Upper lobe of left lung (tissue), 6 donors: ENCODE measurements at regions not wholly inside any gene's neighbourhood (a gene's known extent, or its start where the extent isn't known, plus 50 kb on each side); places are given as distances from the start of the nearest gene placed in this dataset.

Source experiments
- ATAC-seq, 2 donors: fragments of 200-7000 bp; cut with Tn5 transposase; one replicate each; pipeline ENCODE4 v1.9.1; 2022; ENCODE audit warnings: mild to moderate bottlenecking in 2 of 2, moderate library complexity in 2 of 2; ENCODE audit not compliant: low FRiP score in 2 of 2
- DNase-seq, 2 donors: peaks; one replicate each; pipeline ENCODE4 v3.0.0-alpha.2; 2019 to 2020
- H3K27ac ChIP-seq, 4 donors: fragments of 200-600 bp; sonication (generic); one replicate each; pipeline ENCODE4 v1.5.1; 2016 to 2019
- H3K27me3 ChIP-seq, 4 donors: fragments of 200-600 bp; sonication (generic); one replicate each; pipeline ENCODE4 v1.5.1; 2017 to 2019
- H3K36me3 ChIP-seq, 4 donors: fragments of 200-600 bp; sonication (generic); one replicate each; pipeline ENCODE4 v1.5.1; 2016 to 2019
- H3K4me1 ChIP-seq, 4 donors: fragments of 200-600 bp; sonication (generic); one replicate each; pipeline ENCODE4 v1.5.1; 2018 to 2019
- H3K4me3 ChIP-seq, 4 donors: fragments of 200-600 bp; sonication (generic); one replicate each; pipeline ENCODE4 v1.5.1; 2017 to 2019; ENCODE audit warnings: mild to moderate bottlenecking in 2 of 4, moderate library complexity in 1 of 4
- H3K9me3 ChIP-seq, 4 donors: fragments of 200-600 bp; sonication (generic); one replicate each; pipeline ENCODE4 v1.5.1; 2018 to 2019
- EP300 ChIP-seq, 4 donors: sonication (generic); formaldehyde crosslinking; IDR thresholded peaks; one replicate each; pipeline ENCODE4 v1.5.1; 2017; ENCODE audit warnings: antibody characterized with exemption in 4 of 4, control low read depth in 2 of 4
- POLR2A ChIP-seq, 4 donors: fragments of 450-650 bp; IDR thresholded peaks; one replicate each; pipeline ENCODE4 v1.5.1; 2016 to 2017; ENCODE audit warnings: antibody characterized with exemption in 4 of 4, mild to moderate bottlenecking in 2 of 4
- POLR2AphosphoS5 ChIP-seq, 2 donors: sonication (generic); formaldehyde crosslinking; IDR thresholded peaks; one replicate each; pipeline ENCODE4 v1.5.1; 2017; ENCODE audit warnings: antibody characterized with exemption in 2 of 2
- WGBS, 2 donors: methylation state at CpG; one replicate each; pipeline ENCODE4 v1.1.5; 2017 to 2018; 5-methylcytosine and 5-hydroxymethylcytosine counted together
- TF ChIP-seq, protein P1 (sequence below), 6 experiments: fragments of 450-650 bp in 4 of 6; fragments of 200-600 bp in 2 of 6; sonication (generic) in 2 of 6; IDR thresholded peaks; one replicate each; pipeline ENCODE4 v1.5.1; 2016 to 2019; ENCODE audit warnings: antibody characterized with exemption in 6 of 6
- donor health status: DM: no; HTN: no; CAD: no; lungs with moderate emphysema.
- donor health status: DM: no; HTN: yes; CAD: no; lungs with severe emphysema.

- WGBS, 2 donors: 59 to 62% methylated on average over 4 of the region's 4 CpGs
- no peak for DNase-seq
- no peaks in the 10 kb centered on the region for H3K27me3 ChIP-seq
- no peaks in the 10 kb centered on the region for H3K9me3 ChIP-seq
- H3K4me3 ChIP-seq: no peak overlapping the region
- no peak overlapping the region for H3K27ac ChIP-seq
- no peak for TF ChIP-seq POLR2AphosphoS5 (IDR thresholded peaks at IDR 0.05)
- TF ChIP-seq EP300 (IDR thresholded peaks at IDR 0.05): no peak
- no peak for TF ChIP-seq POLR2A (IDR thresholded peaks at IDR 0.05)
- TF ChIP-seq, protein P1, sequence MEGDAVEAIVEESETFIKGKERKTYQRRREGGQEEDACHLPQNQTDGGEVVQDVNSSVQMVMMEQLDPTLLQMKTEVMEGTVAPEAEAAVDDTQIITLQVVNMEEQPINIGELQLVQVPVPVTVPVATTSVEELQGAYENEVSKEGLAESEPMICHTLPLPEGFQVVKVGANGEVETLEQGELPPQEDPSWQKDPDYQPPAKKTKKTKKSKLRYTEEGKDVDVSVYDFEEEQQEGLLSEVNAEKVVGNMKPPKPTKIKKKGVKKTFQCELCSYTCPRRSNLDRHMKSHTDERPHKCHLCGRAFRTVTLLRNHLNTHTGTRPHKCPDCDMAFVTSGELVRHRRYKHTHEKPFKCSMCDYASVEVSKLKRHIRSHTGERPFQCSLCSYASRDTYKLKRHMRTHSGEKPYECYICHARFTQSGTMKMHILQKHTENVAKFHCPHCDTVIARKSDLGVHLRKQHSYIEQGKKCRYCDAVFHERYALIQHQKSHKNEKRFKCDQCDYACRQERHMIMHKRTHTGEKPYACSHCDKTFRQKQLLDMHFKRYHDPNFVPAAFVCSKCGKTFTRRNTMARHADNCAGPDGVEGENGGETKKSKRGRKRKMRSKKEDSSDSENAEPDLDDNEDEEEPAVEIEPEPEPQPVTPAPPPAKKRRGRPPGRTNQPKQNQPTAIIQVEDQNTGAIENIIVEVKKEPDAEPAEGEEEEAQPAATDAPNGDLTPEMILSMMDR (IDR thresholded peaks at IDR 0.05): no peak
- ATAC-seq: peak in 1 of 2 donors; percentile 72
- H3K4me1 ChIP-seq: no peaks in the 10 kb centered on the region
- no peaks in the 10 kb centered on the region for H3K36me3 ChIP-seq
Observed at GRCh38 chr3:182632077-182632393, 161.3 kb upstream of the ATP11B start.

DNA sequence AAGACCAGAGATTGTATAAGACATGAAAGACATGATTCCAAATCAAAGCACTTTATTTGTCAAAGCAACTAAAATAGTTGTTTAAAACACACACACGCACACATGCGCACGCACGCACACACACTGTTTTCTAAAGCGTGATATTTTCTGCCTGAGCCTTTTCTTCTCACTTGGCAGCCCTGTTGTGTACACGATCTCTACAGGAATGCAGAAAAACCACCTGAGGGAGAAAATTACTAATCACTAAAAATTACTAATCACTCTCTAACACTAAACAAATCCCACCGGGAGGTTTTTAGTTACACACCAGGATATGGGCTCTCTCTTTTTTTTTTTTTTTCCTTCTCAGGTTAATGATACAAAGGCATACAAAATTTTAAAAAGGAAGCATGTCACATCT is 160.1 kb upstream of the ATP11B start:
- no peak overlapping the region for H3K4me3 ChIP-seq
- H3K4me1 ChIP-seq: no peaks in the 10 kb centered on the region
- DNase-seq (no peak), ATAC-seq (no peak)
- no peaks in the 10 kb centered on the region for H3K9me3 ChIP-seq
- 83 to 84% methylated on average over 7 of the region's 7 CpGs for WGBS, 2 donors
- H3K36me3 ChIP-seq: no peaks in the 10 kb centered on the region
- H3K27me3 ChIP-seq: no peaks in the 10 kb centered on the region
- H3K27ac ChIP-seq: no peak overlapping the region
- TF ChIP-seq POLR2AphosphoS5 (IDR thresholded peaks at IDR 0.05) (no peak), POLR2A (IDR thresholded peaks at IDR 0.05) (no peak), EP300 (IDR thresholded peaks at IDR 0.05) (no peak)
- TF ChIP-seq, protein P1 (IDR thresholded peaks at IDR 0.05): no peak

- no peak for ATAC-seq
- 74 to 77% methylated on average over 1 of the region's 1 CpG for WGBS, 2 donors
Observed at GRCh38 chr3:182636646-182637045, 156.7 kb upstream of the ATP11B start.

DNA sequence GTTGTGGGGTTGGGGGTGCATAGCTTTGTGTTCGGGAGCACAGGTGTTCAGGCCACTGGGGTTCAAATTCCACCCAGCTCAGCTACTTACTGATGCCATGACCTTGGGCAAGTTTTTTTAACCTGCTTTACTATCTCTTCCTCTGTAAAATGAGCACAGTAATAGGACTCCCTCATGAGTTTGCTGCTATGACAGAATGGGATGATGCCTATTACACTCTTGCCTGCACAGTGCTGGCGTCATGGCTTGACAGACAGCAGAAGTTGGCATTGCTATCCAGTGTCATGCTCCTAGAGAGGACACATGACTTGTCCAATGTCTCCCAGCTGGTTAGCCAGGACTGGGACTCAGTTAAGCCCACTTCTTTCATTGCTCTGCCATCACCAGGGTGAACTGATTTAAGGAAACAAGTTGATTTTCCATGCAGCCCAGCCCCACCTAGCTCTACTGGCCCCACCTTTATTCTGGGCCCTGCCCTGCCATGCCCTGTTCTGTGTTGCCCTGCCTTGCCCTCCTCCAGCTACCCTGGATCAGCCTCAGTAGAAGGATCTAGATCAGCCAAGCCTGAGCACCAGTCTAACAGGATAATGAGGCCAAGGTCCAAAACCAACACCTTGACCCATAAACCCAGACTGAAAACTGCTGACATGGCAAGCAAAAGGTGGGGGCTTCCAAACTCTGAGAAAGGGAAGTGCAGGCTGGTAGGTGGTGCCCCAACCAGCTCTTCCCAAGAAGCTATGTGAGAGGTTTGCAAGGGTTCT is 155.8 kb upstream of the ATP11B start:
- DNase-seq (no peak), ATAC-seq (no peak)
- TF ChIP-seq POLR2AphosphoS5 (IDR thresholded peaks at IDR 0.05) (no peak), POLR2A (IDR thresholded peaks at IDR 0.05) (no peak), EP300 (IDR thresholded peaks at IDR 0.05) (no peak)
- TF ChIP-seq, protein P1 (IDR thresholded peaks at IDR 0.05): no peak
- Histone ChIP-seq H3K27me3 (no peaks in the 10 kb centered on the region), H3K9me3 (no peaks in the 10 kb centered on the region), H3K4me1 (no peaks in the 10 kb centered on the region), H3K4me3 (no peak overlapping the region), H3K36me3 (no peaks in the 10 kb centered on the region), H3K27ac (no peak overlapping the region)
- 80 to 85% methylated on average over 2 of the region's 2 CpGs for WGBS, 2 donors

More at GRCh38 chr3:182636646-182637045, 156.7 kb upstream of the ATP11B start:
- H3K27me3 ChIP-seq: no peaks in the 10 kb centered on the region
- TF ChIP-seq POLR2A (IDR thresholded peaks at IDR 0.05) (no peak), EP300 (IDR thresholded peaks at IDR 0.05) (no peak), POLR2AphosphoS5 (IDR thresholded peaks at IDR 0.05) (no peak)
- TF ChIP-seq, protein P1 (IDR thresholded peaks at IDR 0.05): no peak
- H3K9me3 ChIP-seq: no peaks in the 10 kb centered on the region
- DNase-seq: no peak
- H3K27ac ChIP-seq: no peak overlapping the region
- no peak overlapping the region for H3K4me3 ChIP-seq
- no peaks in the 10 kb centered on the region for H3K36me3 ChIP-seq
- H3K4me1 ChIP-seq: no peaks in the 10 kb centered on the region

DNA sequence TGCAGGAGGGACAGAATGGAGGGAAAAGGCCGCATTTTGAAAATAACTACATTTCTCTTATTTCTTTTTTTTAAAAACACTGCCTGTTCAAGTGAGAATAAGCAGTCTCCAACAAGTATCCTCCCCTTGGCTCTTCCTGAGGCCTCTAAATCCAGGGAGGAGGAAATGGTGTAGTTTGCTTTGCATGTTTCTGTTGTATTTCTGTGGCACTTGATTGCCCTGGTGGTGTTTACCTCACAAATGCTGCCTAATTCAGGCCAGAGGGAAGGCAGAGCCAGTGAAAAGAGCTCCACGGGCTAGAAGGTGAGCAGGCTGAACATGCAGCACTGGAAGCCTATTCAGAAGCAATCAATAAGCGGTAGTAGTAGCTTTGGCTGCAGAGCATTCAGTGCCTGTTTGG is 149.3 kb upstream of the ATP11B start:
- H3K27me3 ChIP-seq: no peaks in the 10 kb centered on the region
- no peak overlapping the region for H3K4me3 ChIP-seq
- H3K27ac ChIP-seq: no peak overlapping the region
- ATAC-seq (no peak), DNase-seq (no peak)
- WGBS, 2 donors: 73 to 91% methylated on average over 2 to 3 of the region's 3 CpGs
- no peak for TF ChIP-seq POLR2AphosphoS5 (IDR thresholded peaks at IDR 0.05)
- no peak for TF ChIP-seq POLR2A (IDR thresholded peaks at IDR 0.05)
- no peaks in the 10 kb centered on the region for H3K9me3 ChIP-seq
- H3K36me3 ChIP-seq: no peaks in the 10 kb centered on the region
- H3K4me1 ChIP-seq: no peaks in the 10 kb centered on the region
